ENCODE measurements at regions not wholly inside any gene's neighbourhood (a gene's known extent, or its start where the extent isn't known, plus 50 kb on each side); places are given as distances from the start of the nearest gene placed in this dataset.

GRCh38 chr17:71438631-71439146 lies 682.1 kb upstream of the SOX9 start:
- Histone ChIP-seq H3K4me2 (ENCODE audit: low read depth, low read length, poor library complexity, severe bottlenecking) (no peak overlapping the region), H3K4me1 (ENCODE audit: insufficient read depth, low read length, poor library complexity, severe bottlenecking) (no peaks in the 10 kb centered on the region), H3F3A (ENCODE audit: low read depth) (no peaks in the 10 kb centered on the region), H3K9me2 (replicated peaks; ENCODE audit: low read depth, low read length) (no peaks in the 10 kb centered on the region), H4K20me1 (ENCODE audit: insufficient read depth, low read length, poor library complexity, severe bottlenecking) (no peaks in the 10 kb centered on the region), H3K9ac (ENCODE audit: low read depth, low read length, poor library complexity, severe bottlenecking) (no peak overlapping the region), H3K9me3 (ENCODE audit: insufficient read depth, low read depth, low read length) (no peaks in the 10 kb centered on the region; the same call in 1 of the 2 replicates), H3K36me3 (ENCODE audit: insufficient read depth, low read length) (no peaks in the 10 kb centered on the region), H3K79me2 (ENCODE audit: insufficient read depth, low read length) (no peaks in the 10 kb centered on the region), H3K4me3 (ENCODE audit: low read length, poor library complexity, severe bottlenecking) (no peak overlapping the region), H3K27me3 (ENCODE audit: insufficient read depth, low read length, poor library complexity, severe bottlenecking) (no peaks in the 10 kb centered on the region), H2AFZ (ENCODE audit: low read length) (no peak overlapping the region)
- TF ChIP-seq EZH2phosphoT487 (IDR thresholded peaks at IDR 0.05; ENCODE audit: borderline replicate concordance), result no peak
- TF ChIP-seq, protein P1, sequence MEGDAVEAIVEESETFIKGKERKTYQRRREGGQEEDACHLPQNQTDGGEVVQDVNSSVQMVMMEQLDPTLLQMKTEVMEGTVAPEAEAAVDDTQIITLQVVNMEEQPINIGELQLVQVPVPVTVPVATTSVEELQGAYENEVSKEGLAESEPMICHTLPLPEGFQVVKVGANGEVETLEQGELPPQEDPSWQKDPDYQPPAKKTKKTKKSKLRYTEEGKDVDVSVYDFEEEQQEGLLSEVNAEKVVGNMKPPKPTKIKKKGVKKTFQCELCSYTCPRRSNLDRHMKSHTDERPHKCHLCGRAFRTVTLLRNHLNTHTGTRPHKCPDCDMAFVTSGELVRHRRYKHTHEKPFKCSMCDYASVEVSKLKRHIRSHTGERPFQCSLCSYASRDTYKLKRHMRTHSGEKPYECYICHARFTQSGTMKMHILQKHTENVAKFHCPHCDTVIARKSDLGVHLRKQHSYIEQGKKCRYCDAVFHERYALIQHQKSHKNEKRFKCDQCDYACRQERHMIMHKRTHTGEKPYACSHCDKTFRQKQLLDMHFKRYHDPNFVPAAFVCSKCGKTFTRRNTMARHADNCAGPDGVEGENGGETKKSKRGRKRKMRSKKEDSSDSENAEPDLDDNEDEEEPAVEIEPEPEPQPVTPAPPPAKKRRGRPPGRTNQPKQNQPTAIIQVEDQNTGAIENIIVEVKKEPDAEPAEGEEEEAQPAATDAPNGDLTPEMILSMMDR (conservative IDR thresholded peaks at IDR 0.05; ENCODE audit: low read length), result no peak

DNA sequence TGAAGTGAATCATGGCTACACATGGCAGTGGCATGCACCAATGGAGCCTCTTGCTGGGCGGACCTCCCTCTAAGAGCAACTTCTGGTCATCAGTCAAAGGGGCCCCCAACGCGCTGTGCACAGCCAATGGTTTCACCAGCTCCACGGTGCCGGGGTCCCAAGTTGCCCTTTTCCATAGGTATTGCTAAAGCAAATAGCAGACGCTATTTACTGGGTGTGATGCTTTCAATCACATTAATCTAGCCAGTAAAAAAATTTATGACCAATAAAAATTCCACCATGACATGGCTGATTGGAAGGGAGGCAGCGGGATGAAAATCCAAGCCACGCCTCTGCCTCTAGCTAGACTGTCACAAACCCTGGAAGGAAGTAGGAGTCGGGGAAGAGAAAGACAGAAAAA lies 680.3 kb upstream of the SOX9 start:
- Histone ChIP-seq H3K4me2 (ENCODE audit: low read depth, low read length, poor library complexity, severe bottlenecking) (no peak overlapping the region), H3K9me2 (replicated peaks; ENCODE audit: low read depth, low read length) (no peaks in the 10 kb centered on the region)

GRCh38 chr17:71441098-71441497 lies 679.7 kb upstream of the SOX9 start:
- H2AFZ ChIP-seq (ENCODE audit: low read length), result no peak overlapping the region
- no peaks in the 10 kb centered on the region for H3K36me3 ChIP-seq (ENCODE audit: insufficient read depth, low read length)
- H3K9me2 ChIP-seq (replicated peaks; ENCODE audit: low read depth, low read length), result no peaks in the 10 kb centered on the region
- no peak overlapping the region for H3K9ac ChIP-seq (ENCODE audit: low read depth, low read length, poor library complexity, severe bottlenecking)
- H3K4me1 ChIP-seq (ENCODE audit: insufficient read depth, low read length, poor library complexity, severe bottlenecking), result no peaks in the 10 kb centered on the region
- H4K20me1 ChIP-seq (ENCODE audit: insufficient read depth, low read length, poor library complexity, severe bottlenecking), result no peaks in the 10 kb centered on the region
- no peaks in the 10 kb centered on the region for H3K79me2 ChIP-seq (ENCODE audit: insufficient read depth, low read length)
- H3K9me3 ChIP-seq (ENCODE audit: insufficient read depth, low read depth, low read length), result no peaks in the 10 kb centered on the region; the same call in 1 of the 2 replicates
- TF ChIP-seq EZH2phosphoT487 (IDR thresholded peaks at IDR 0.05; ENCODE audit: borderline replicate concordance), result no peak
- TF ChIP-seq, protein P1 (conservative IDR thresholded peaks at IDR 0.05; ENCODE audit: low read length), result no peak
- H3K27me3 ChIP-seq (ENCODE audit: insufficient read depth, low read length, poor library complexity, severe bottlenecking), result no peaks in the 10 kb centered on the region
- no peak overlapping the region for H3K4me3 ChIP-seq (ENCODE audit: low read length, poor library complexity, severe bottlenecking)
- H3K4me2 ChIP-seq (ENCODE audit: low read depth, low read length, poor library complexity, severe bottlenecking), result no peak overlapping the region
- H3F3A ChIP-seq (ENCODE audit: low read depth), result no peaks in the 10 kb centered on the region

More for the DNA sequence above, 680.3 kb upstream of the SOX9 start:
- no peak for TF ChIP-seq EZH2phosphoT487 (IDR thresholded peaks at IDR 0.05; ENCODE audit: borderline replicate concordance)
- TF ChIP-seq, protein P1 (conservative IDR thresholded peaks at IDR 0.05; ENCODE audit: low read length), result no peak
- Histone ChIP-seq H2AFZ (ENCODE audit: low read length) (no peak overlapping the region), H4K20me1 (ENCODE audit: insufficient read depth, low read length, poor library complexity, severe bottlenecking) (no peaks in the 10 kb centered on the region), H3K27me3 (ENCODE audit: insufficient read depth, low read length, poor library complexity, severe bottlenecking) (no peaks in the 10 kb centered on the region), H3F3A (ENCODE audit: low read depth) (no peaks in the 10 kb centered on the region), H3K4me3 (ENCODE audit: low read length, poor library complexity, severe bottlenecking) (no peak overlapping the region), H3K9me3 (ENCODE audit: insufficient read depth, low read depth, low read length) (no peaks in the 10 kb centered on the region; the same call in 1 of the 2 replicates), H3K9ac (ENCODE audit: low read depth, low read length, poor library complexity, severe bottlenecking) (no peak overlapping the region), H3K79me2 (ENCODE audit: insufficient read depth, low read length) (no peaks in the 10 kb centered on the region), H3K36me3 (ENCODE audit: insufficient read depth, low read length) (no peaks in the 10 kb centered on the region), H3K4me1 (ENCODE audit: insufficient read depth, low read length, poor library complexity, severe bottlenecking) (no peaks in the 10 kb centered on the region)

Data from Loucy (cell line).